ENCODE measurements at regions not wholly inside any gene's neighbourhood (a gene's known extent, or its start where the extent isn't known, plus 50 kb on each side); places are given as distances from the start of the nearest gene placed in this dataset.

DNA sequence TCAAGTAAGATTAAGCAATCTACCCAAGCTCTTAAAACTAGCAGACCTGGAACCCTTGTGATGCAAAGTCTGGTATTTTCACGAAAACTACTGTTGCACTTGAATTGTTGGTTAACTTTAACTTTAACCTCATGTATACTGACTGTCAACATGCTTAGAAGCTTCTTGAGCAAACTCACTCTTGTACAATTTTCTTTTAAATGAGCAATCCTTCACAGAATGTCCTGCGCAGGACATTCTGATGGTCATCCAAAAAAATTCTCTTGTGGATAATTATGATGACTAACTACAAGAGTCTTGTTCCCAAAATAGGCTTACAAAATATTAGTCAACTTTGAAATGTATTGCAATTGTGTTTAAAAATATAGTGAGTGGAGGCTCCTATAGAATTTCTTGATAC lies 54.0 kb upstream of the PDE3A start:
- no peak for TF ChIP-seq SP1 (IDR thresholded peaks at IDR 0.05)
- TF ChIP-seq ARNT (IDR thresholded peaks at IDR 0.05): no peak
- TF ChIP-seq ELF4 (IDR thresholded peaks at IDR 0.05): no peak
- no peak for TF ChIP-seq FOXA1 (IDR thresholded peaks at IDR 0.05)

All from HEK293T (cell line).